K562 (cell line): ENCODE measurements at regions not wholly inside any gene's neighbourhood (a gene's known extent, or its start where the extent isn't known, plus 50 kb on each side); places are given as distances from the start of the nearest gene placed in this dataset.

Source experiments
- ATAC-seq: fragments of 200-7000 bp; cut with Tn5 transposase; 3 replicates; pipeline ENCODE4 v1.9.1; 2020; ENCODE audit warnings: moderate library complexity
- BruUV-seq: library from RNA; stranded (reverse); fragments of 400-500 nt; replicated peaks from 2 replicates; lab custom pipeline; 2021; lab: Mats Ljungman, UMichigan
- CTCF ChIA-PET: fragments of 300-600 bp; formaldehyde crosslinking; extraction: SDS; loops from one replicate; lab custom pipeline; 2021; ENCODE audit warnings: low intra/inter-chr PET ratio; lab: Yijun Ruan, JAX
- POLR2A ChIA-PET: fragments of 300-600, 350-650 bp; sonication (Branson Sonifier 250); formaldehyde crosslinking; extraction: SDS; loops from one replicate; lab custom pipeline; 2021; ENCODE audit warnings: antibody characterized with exemption, inconsistent platforms; lab: Yijun Ruan, JAX
- DNase-seq, 4 experiments: peaks; one replicate each; pipeline versions ENCODE4 v3.0.0 to v3.0.0-alpha.2; 2011 to 2018; ENCODE audit warnings: low spot score in 3 of 4, mixed read lengths in 3 of 4; ENCODE audit errors: extremely low read depth in 1 of 4
- FAIRE-seq: peaks from 2 replicates; lab custom pipeline; 2011; peaks lifted over from hg19 to GRCh38; lab: Jason Lieb, UNC
- H2AFZ ChIP-seq: 2 replicates; pipeline ENCODE4 v1.6.0; 2011; ENCODE audit warnings: low read depth, low read length, control low read depth, inconsistent platforms
- H3K27ac ChIP-seq: fragments of 200-600 bp; 3 replicates; pipeline ENCODE4 v1.8.0; 2011; ENCODE audit warnings: low read depth, mild to moderate bottlenecking, control low read depth, inconsistent platforms, low read length, moderate library complexity, mixed read lengths; ENCODE audit errors: extremely low read depth
- H3K27me3 ChIP-seq, 2 experiments: fragments of 300-600 bp in 1 of 2; 2 replicates in 1 of 2; 3 replicates in 1 of 2; pipeline versions ENCODE4 v1.6.0 to v1.8.0; 2011; ENCODE audit warnings: inconsistent platforms in 2 of 2, low read length in 2 of 2, mild to moderate bottlenecking in 1 of 2, mixed read lengths in 1 of 2, moderate library complexity in 1 of 2; ENCODE audit not compliant: control insufficient read depth in 2 of 2, insufficient read depth in 2 of 2
- H3K36me3 ChIP-seq: fragments of 300-600 bp; 3 replicates; pipeline ENCODE4 v1.8.0; 2011; ENCODE audit warnings: mild to moderate bottlenecking, low read length, inconsistent platforms; ENCODE audit not compliant: control insufficient read depth, insufficient read depth
- H3K4me1 ChIP-seq, 2 experiments: fragments of 200-600 bp in 1 of 2; replicated peaks in 1 of 2; 2 replicates in 1 of 2; 3 replicates in 1 of 2; pipeline versions ENCODE4 v1.5.1 to v1.8.0; 2011; ENCODE audit warnings: inconsistent platforms in 2 of 2, low read length in 2 of 2, mild to moderate bottlenecking in 1 of 2, mixed read lengths in 1 of 2, moderate library complexity in 1 of 2; ENCODE audit not compliant: control insufficient read depth in 2 of 2, insufficient read depth in 2 of 2
- H3K4me2 ChIP-seq: 2 replicates; pipeline ENCODE4 v1.6.1; 2011; ENCODE audit warnings: low read length, control low read depth, inconsistent platforms, mixed read lengths; ENCODE audit not compliant: insufficient read depth
- H3K4me3 ChIP-seq: fragments of 200-600 bp; sonication (generic), shearing (Covaris generic); 2 replicates; pipeline ENCODE4 v1.5.1; 2016; ENCODE audit warnings: control low read depth, inconsistent platforms
- H3K79me2 ChIP-seq: fragments of 200-600 bp; 3 replicates; pipeline ENCODE4 v1.8.0; 2011; ENCODE audit warnings: low read length, inconsistent platforms; ENCODE audit not compliant: control insufficient read depth, insufficient read depth
- H3K9ac ChIP-seq, 2 experiments: 2 replicates each; pipeline versions ENCODE4 v1.6.0 to v1.6.1; 2011; ENCODE audit warnings: low read depth in 2 of 2, low read length in 2 of 2, control low read depth in 1 of 2, inconsistent platforms in 1 of 2, mild to moderate bottlenecking in 1 of 2, mixed read lengths in 1 of 2; ENCODE audit not compliant: insufficient read depth in 1 of 2
- H3K9me1 ChIP-seq: one replicate; pipeline ENCODE4 v1.6.0; 2011; ENCODE audit warnings: inconsistent platforms, mild to moderate bottlenecking, low read length, moderate library complexity; ENCODE audit not compliant: control insufficient read depth, insufficient read depth
- H3K9me3 ChIP-seq: replicated peaks from 2 replicates; pipeline ENCODE4 v1.5.1; 2011; ENCODE audit warnings: low read depth, low read length, inconsistent platforms; ENCODE audit not compliant: control insufficient read depth, insufficient read depth
- H4K20me1 ChIP-seq: replicated peaks from 2 replicates; pipeline ENCODE4 v1.6.1; 2011; ENCODE audit warnings: low read length, inconsistent platforms, mixed read lengths; ENCODE audit not compliant: control insufficient read depth, insufficient read depth
- ARNT ChIP-seq, 2 experiments: fragments of 450-650 bp; IDR thresholded peaks; 2 replicates each; pipeline ENCODE4 v1.6.1; 2016; ENCODE audit warnings: mild to moderate bottlenecking in 1 of 2
- BRD4 ChIP-seq: fragments of 200-600 bp; sonication (generic); IDR thresholded peaks from 2 replicates; pipeline ENCODE4 v1.6.1; 2017; ENCODE audit warnings: inconsistent platforms
- CEBPG ChIP-seq, 3 experiments: fragments of 200-800 bp in 1 of 3; sonication (Bioruptor generic) in 1 of 3; sonication (generic) in 1 of 3; formaldehyde crosslinking in 1 of 3; IDR thresholded peaks in 2 of 3; conservative IDR thresholded peaks in 1 of 3; 2 replicates each; pipeline versions ENCODE4 v1.6.1 to v1.8.0; 2016 to 2022; ENCODE audit warnings: missing compliant biosample characterization in 2 of 3, missing genetic modification characterization in 2 of 3, mild to moderate bottlenecking in 1 of 3, missing genetic modification reagents in 1 of 3
- HMG20A ChIP-seq: fragments of 450-650 bp; formaldehyde crosslinking; conservative IDR thresholded peaks from 2 replicates; pipeline ENCODE4 v1.4.0; 2020; ENCODE audit warnings: mild to moderate bottlenecking, mixed read lengths
- LCOR ChIP-seq: sonication (generic); formaldehyde crosslinking; IDR thresholded peaks from 2 replicates; pipeline ENCODE4 v1.8.0; 2022; ENCODE audit warnings: mild to moderate bottlenecking, missing genetic modification reagents
- MAFG ChIP-seq: fragments of 450-650 bp; conservative IDR thresholded peaks from 2 replicates; pipeline ENCODE4 v1.6.1; 2016; ENCODE audit warnings: missing genetic modification characterization, missing compliant biosample characterization
- MED1 ChIP-seq: sonication (generic); formaldehyde crosslinking; IDR thresholded peaks from 2 replicates; pipeline ENCODE4 v1.8.1; 2023; ENCODE audit warnings: missing genetic modification reagents, borderline replicate concordance
- NFATC3 ChIP-seq: fragments of 450-650 bp; IDR thresholded peaks from 2 replicates; pipeline ENCODE4 v1.6.1; 2017; ENCODE audit warnings: mild to moderate bottlenecking
- POLR2H ChIP-seq: IDR thresholded peaks from 2 replicates; pipeline ENCODE4 v1.6.1; 2016; ENCODE audit warnings: missing genetic modification characterization, low read depth, mild to moderate bottlenecking, control low read depth, missing compliant biosample characterization, moderate library complexity
- RBBP5 ChIP-seq: fragments of 200-600 bp; sonication (generic); IDR thresholded peaks from 2 replicates; pipeline ENCODE4 v1.6.1; 2012; ENCODE audit warnings: borderline replicate concordance, mild to moderate bottlenecking, low read length, control low read depth, inconsistent platforms; ENCODE audit not compliant: insufficient read depth, poor library complexity, severe bottlenecking
- SMC3 ChIP-seq: conservative IDR thresholded peaks from 2 replicates; pipeline ENCODE4 v1.6.1; 2011; ENCODE audit warnings: low read depth, low read length, improper control_type of control experiment; ENCODE audit not compliant: insufficient read depth
- SREBF1 ChIP-seq: fragments of 150-350 bp; IDR thresholded peaks from 2 replicates; pipeline ENCODE4 v1.6.1; 2014; ENCODE audit warnings: antibody characterized with exemption, low read depth, low read length, borderline replicate concordance
- ZNF707 ChIP-seq: fragments of 250-450 bp; sonication (Bioruptor Pico); conservative IDR thresholded peaks from 2 replicates; pipeline ENCODE4 v1.8.0; 2022; ENCODE audit warnings: inconsistent platforms, mild to moderate bottlenecking, moderate library complexity
- ZNF79 ChIP-seq: fragments of 250-450 bp; sonication (Bioruptor Pico); IDR thresholded peaks from 2 replicates; pipeline ENCODE4 v1.4.0; 2020; ENCODE audit warnings: low read depth, mild to moderate bottlenecking, moderate library complexity
- WGBS: fragments of 100-300 bp; shearing (Covaris generic); methylation state at CpG from one replicate; pipeline ENCODE4 v1.1.6; 2016; ENCODE audit warnings: low coverage, mixed read lengths; ENCODE audit not compliant: insufficient coverage; ENCODE audit errors: missing lambda C conversion rate; 5-methylcytosine and 5-hydroxymethylcytosine counted together
- in situ Hi-C: fragments of 300-500 bp; cut with MboI; formaldehyde crosslinking; loops from 4 replicates; pipeline ENCODE4 v1.15.0; 2018; ENCODE audit warnings: inconsistent platforms, mixed read lengths
- intact Hi-C: fragments of 100-400 bp; cut with micrococcal nuclease; formaldehyde crosslinking; loops from 2 replicates; pipeline ENCODE4 v1.14.2; 2022
- TF ChIP-seq, protein P1 (sequence below): fragments of 450-650 bp; IDR thresholded peaks from one replicate; pipeline ENCODE4 v1.6.1; 2018; ENCODE audit warnings: mild to moderate bottlenecking, moderate library complexity; ENCODE audit not compliant: partially characterized antibody
- TF ChIP-seq, protein P2 (sequence below): fragments of 250-450 bp; sonication (Bioruptor Pico); IDR thresholded peaks from 2 replicates; pipeline ENCODE4 v1.5.0; 2021
- TF ChIP-seq, protein P3 (sequence below): fragments of 250-450 bp; sonication (Bioruptor Pico); IDR thresholded peaks from 2 replicates; pipeline ENCODE4 v1.5.0; 2021; ENCODE audit warnings: mild to moderate bottlenecking, borderline replicate concordance

GRCh38 chr5:51148437-51148836, 234.8 kb upstream of the ISL1 start:
- WGBS, result 0% methylated on average over 2 of the region's 2 CpGs
- no peaks in the 10 kb centered on the region for H4K20me1 ChIP-seq
- H2AFZ ChIP-seq, result no peak overlapping the region
- H3K4me2 ChIP-seq, result no peak overlapping the region
- H3K79me2 ChIP-seq, result no peaks in the 10 kb centered on the region
- no peak overlapping the region for H3K9ac ChIP-seq
- no peak overlapping the region for H3K4me3 ChIP-seq
- ATAC-seq, result no peak
- in situ Hi-C loops (no loop called here), intact Hi-C loops (no loop called here)
- H3K9me1 ChIP-seq, result no peaks in the 10 kb centered on the region
- no peaks in the 10 kb centered on the region for H3K27me3 ChIP-seq
- no peaks in the 10 kb centered on the region for H3K36me3 ChIP-seq
- H3K4me1 ChIP-seq, result no peaks in the 10 kb centered on the region
- H3K27ac ChIP-seq, result no peak overlapping the region
- TF ChIP-seq, protein P1, sequence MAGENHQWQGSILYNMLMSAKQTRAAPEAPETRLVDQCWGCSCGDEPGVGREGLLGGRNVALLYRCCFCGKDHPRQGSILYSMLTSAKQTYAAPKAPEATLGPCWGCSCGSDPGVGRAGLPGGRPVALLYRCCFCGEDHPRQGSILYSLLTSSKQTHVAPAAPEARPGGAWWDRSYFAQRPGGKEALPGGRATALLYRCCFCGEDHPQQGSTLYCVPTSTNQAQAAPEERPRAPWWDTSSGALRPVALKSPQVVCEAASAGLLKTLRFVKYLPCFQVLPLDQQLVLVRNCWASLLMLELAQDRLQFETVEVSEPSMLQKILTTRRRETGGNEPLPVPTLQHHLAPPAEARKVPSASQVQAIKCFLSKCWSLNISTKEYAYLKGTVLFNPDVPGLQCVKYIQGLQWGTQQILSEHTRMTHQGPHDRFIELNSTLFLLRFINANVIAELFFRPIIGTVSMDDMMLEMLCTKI, result no peak
- no peak for TF ChIP-seq CEBPG (CRISPR knock-in tag; IDR thresholded peaks at IDR 0.05)
- no peak for TF ChIP-seq CEBPG (tag; conservative IDR thresholded peaks at IDR 0.05 in 1 of 2, IDR thresholded peaks at IDR 0.05 in 1 of 2)
- TF ChIP-seq, protein P2, sequence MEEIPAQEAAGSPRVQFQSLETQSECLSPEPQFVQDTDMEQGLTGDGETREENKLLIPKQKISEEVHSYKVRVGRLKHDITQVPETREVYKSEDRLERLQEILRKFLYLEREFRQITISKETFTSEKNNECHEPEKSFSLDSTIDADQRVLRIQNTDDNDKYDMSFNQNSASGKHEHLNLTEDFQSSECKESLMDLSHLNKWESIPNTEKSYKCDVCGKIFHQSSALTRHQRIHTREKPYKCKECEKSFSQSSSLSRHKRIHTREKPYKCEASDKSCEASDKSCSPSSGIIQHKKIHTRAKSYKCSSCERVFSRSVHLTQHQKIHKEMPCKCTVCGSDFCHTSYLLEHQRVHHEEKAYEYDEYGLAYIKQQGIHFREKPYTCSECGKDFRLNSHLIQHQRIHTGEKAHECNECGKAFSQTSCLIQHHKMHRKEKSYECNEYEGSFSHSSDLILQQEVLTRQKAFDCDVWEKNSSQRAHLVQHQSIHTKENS (CRISPR knock-in tag), result no peak
- TF ChIP-seq MAFG (tag), result no peak
- TF ChIP-seq SMC3, result no peak
- no peak for TF ChIP-seq NFATC3
- no peak for TF ChIP-seq LCOR (CRISPR knock-in tag)
- no peak for TF ChIP-seq MED1 (CRISPR knock-in tag)
- TF ChIP-seq BRD4, result no peak
- TF ChIP-seq, protein P3, sequence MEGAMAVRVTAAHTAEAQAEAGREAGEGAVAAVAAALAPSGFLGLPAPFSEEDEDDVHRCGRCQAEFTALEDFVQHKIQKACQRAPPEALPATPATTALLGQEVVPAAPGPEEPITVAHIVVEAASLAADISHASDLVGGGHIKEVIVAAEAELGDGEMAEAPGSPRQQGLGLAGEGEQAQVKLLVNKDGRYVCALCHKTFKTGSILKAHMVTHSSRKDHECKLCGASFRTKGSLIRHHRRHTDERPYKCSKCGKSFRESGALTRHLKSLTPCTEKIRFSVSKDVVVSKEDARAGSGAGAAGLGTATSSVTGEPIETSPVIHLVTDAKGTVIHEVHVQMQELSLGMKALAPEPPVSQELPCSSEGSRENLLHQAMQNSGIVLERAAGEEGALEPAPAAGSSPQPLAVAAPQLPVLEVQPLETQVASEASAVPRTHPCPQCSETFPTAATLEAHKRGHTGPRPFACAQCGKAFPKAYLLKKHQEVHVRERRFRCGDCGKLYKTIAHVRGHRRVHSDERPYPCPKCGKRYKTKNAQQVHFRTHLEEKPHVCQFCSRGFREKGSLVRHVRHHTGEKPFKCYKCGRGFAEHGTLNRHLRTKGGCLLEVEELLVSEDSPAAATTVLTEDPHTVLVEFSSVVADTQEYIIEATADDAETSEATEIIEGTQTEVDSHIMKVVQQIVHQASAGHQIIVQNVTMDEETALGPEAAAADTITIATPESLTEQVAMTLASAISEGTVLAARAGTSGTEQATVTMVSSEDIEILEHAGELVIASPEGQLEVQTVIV (CRISPR knock-in tag), result no peak
- no peak for TF ChIP-seq SREBF1
- no peak for TF ChIP-seq RBBP5
- no peak for TF ChIP-seq POLR2H (tag)
- TF ChIP-seq ZNF79 (CRISPR knock-in tag), result no peak
- TF ChIP-seq HMG20A (CRISPR knock-in tag), result no peak
- TF ChIP-seq ZNF707 (CRISPR knock-in tag), result no peak
- TF ChIP-seq ARNT (IDR thresholded peaks at IDR 0.05), result no peak
- ChIA-PET CTCF (no interaction called here), POLR2A (no interaction called here)
- FAIRE-seq, result no peak
- DNase-seq, result no peak
- H3K9me3 ChIP-seq, result no peaks in the 10 kb centered on the region
- BruUV-seq, result no TSS peak
